ENCODE measurements at regions not wholly inside any gene's neighbourhood (a gene's known extent, or its start where the extent isn't known, plus 50 kb on each side); places are given as distances from the start of the nearest gene placed in this dataset.

- DNase-seq = no peak
Measured at GRCh38 chr2:66691031-66691965, 256.4 kb downstream of the MEIS1 start.

- no peak for DNase-seq
Measured at GRCh38 chr2:66692521-66693054, 257.7 kb downstream of the MEIS1 start.

- no peak for DNase-seq
Measured at GRCh38 chr2:66693076-66693965, 258.4 kb downstream of the MEIS1 start.

GRCh38 chr2:66694087-66694860, 259.3 kb downstream of the MEIS1 start:
- DNase-seq = no peak

- no peak for DNase-seq
Measured at GRCh38 chr2:66695226-66695735, 260.4 kb downstream of the MEIS1 start.

GRCh38 chr2:66696374-66696773, 261.4 kb downstream of the MEIS1 start:
- DNase-seq = no peak

- DNase-seq = no peak
Measured at GRCh38 chr2:66696886-66697285, 262.0 kb downstream of the MEIS1 start.

- no peak for DNase-seq
Measured at GRCh38 chr2:66697366-66697765, 262.4 kb downstream of the MEIS1 start.

- no peak for DNase-seq
Measured at GRCh38 chr2:66698091-66698490, 263.2 kb downstream of the MEIS1 start.

GRCh38 chr2:66698576-66699239, 263.8 kb downstream of the MEIS1 start:
- no peak for DNase-seq

- no peak for DNase-seq
Measured at GRCh38 chr2:66699416-66699792, 264.5 kb downstream of the MEIS1 start.

- peak; percentile 88 for DNase-seq
Measured at GRCh38 chr2:66699793-66700676, 265.1 kb downstream of the MEIS1 start.

- DNase-seq = no peak
Measured at GRCh38 chr2:66700677-66701066, 265.7 kb downstream of the MEIS1 start.

- DNase-seq = no peak
Measured at GRCh38 chr2:66701251-66701650, 266.3 kb downstream of the MEIS1 start.

- no peak for DNase-seq
Measured at GRCh38 chr2:66701656-66702055, 266.7 kb downstream of the MEIS1 start.

GRCh38 chr2:66702301-66702700, 267.4 kb downstream of the MEIS1 start:
- no peak for DNase-seq

GRCh38 chr2:66704786-66705185, 269.9 kb downstream of the MEIS1 start:
- no peak for DNase-seq

- no peak for DNase-seq
Measured at GRCh38 chr2:66714610-66715009, 279.7 kb downstream of the MEIS1 start.

GRCh38 chr2:66717218-66717905, 282.4 kb downstream of the MEIS1 start:
- no peak for DNase-seq
